EH (cell line): ENCODE measurements at regions not wholly inside any gene's neighbourhood (a gene's known extent, or its start where the extent isn't known, plus 50 kb on each side); places are given as distances from the start of the nearest gene placed in this dataset.

Source experiments
- DNase-seq: peaks from one replicate; pipeline ENCODE4 v3.0.0-alpha.2; 2015; ENCODE audit warnings: low read depth

DNA sequence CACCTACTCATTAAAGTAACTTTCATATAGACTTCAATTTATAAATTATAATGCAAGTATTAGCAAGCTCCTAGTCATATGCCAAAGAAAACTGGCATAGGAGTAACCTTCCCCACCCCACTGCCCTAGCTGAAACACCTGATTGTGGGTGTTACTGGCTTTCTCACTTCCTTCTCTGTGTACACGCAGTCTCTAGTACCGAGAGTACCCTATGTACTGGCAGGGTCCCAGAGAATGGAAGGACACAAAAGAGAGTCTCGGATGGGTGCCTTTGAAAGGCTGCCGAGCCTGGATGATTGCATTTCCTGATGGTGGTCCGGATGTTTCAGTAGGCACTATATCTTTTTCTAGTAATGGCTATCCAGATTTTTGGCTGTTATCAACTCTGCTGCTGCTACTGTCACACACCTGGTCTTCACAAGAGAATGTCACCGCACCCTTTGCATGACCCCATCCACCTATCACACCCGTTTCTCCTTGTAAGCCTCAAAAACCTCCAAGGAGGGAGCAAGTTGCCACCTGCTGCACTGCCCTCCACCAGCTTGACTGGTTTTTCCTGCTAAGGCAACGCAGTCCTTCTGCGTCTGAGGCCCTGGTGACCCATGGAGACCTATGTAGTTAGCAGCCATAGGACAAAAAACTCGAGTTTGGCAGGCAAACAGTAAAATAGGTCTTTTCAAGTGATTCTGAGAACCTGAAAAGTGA lies 53.8 kb upstream of the CLINT1 start:
- DNase-seq, result no peak

DNA sequence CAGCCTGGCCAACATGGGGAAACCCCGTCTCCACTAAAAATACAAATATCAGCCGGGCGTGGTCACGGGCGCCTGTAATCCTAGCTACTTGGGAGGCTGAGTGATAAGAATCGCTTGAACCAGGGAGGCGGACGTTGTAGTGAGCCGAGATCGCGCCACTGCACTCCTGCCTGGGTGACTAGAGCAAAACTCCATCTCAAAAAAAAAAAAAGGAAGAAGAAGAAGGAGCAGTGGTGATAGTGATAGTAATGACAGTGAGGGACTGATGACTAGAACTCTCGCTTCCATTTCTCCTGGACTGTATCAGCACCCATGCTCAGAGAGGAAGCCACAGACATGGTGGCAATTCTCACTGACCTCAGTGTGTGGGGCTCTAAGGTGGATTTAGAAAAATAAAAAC lies 52.6 kb upstream of the CLINT1 start:
- no peak for DNase-seq
